ENCODE measurements at regions not wholly inside any gene's neighbourhood (a gene's known extent, or its start where the extent isn't known, plus 50 kb on each side); places are given as distances from the start of the nearest gene placed in this dataset.

GRCh38 chr2:15735484-15736326, 144.0 kb downstream of the DDX1 start:
- no peak for DNase-seq

- DNase-seq: no peak
These were observed 144.9 kb downstream of the DDX1 start for GRCh38 chr2:15736396-15737180.

- no peak for DNase-seq
These were observed 145.9 kb downstream of the DDX1 start for GRCh38 chr2:15737314-15738224.

- DNase-seq: no peak
These were observed 146.5 kb downstream of the DDX1 start for GRCh38 chr2:15738225-15738546.

- DNase-seq: no peak
These were observed 147.3 kb downstream of the DDX1 start for GRCh38 chr2:15738943-15739342.

GRCh38 chr2:15744820-15745219, 153.2 kb downstream of the DDX1 start:
- DNase-seq: no peak

- DNase-seq: no peak
These were observed 153.7 kb downstream of the DDX1 start for GRCh38 chr2:15745350-15745749.

GRCh38 chr2:15745907-15746702, 154.4 kb downstream of the DDX1 start:
- DNase-seq: no peak

- no peak for DNase-seq
These were observed 155.3 kb downstream of the DDX1 start for GRCh38 chr2:15746703-15747550.

- no peak for DNase-seq
These were observed 156.2 kb downstream of the DDX1 start for GRCh38 chr2:15747603-15748471.

GRCh38 chr2:15748736-15749323, 157.2 kb downstream of the DDX1 start:
- peak; percentile 54 for DNase-seq

- no peak for DNase-seq
These were observed 158.1 kb downstream of the DDX1 start for GRCh38 chr2:15749460-15750432.

GRCh38 chr2:15750433-15750814, 158.8 kb downstream of the DDX1 start:
- DNase-seq: no peak

GRCh38 chr2:15750822-15751329, 159.2 kb downstream of the DDX1 start:
- DNase-seq: no peak

- DNase-seq: no peak
These were observed 159.8 kb downstream of the DDX1 start for GRCh38 chr2:15751477-15751876.

- DNase-seq: no peak
These were observed 161.0 kb downstream of the DDX1 start for GRCh38 chr2:15752552-15753232.

GRCh38 chr2:15753233-15753798, 161.6 kb downstream of the DDX1 start:
- no peak for DNase-seq

Data from hematopoietic multipotent progenitor cell treated with erythropoietin and hydrocortisone succinate and interleukin-3 and kit ligand, for 4 days (in vitro differentiated cells).